GM04503 (cell line): ENCODE measurements at regions not wholly inside any gene's neighbourhood (a gene's known extent, or its start where the extent isn't known, plus 50 kb on each side); places are given as distances from the start of the nearest gene placed in this dataset.

Source experiments
- DNase-seq: peaks from one replicate; pipeline ENCODE4 v3.0.0-alpha.2; 2012; ENCODE audit warnings: low read depth

GRCh38 chr4:181200076-181200475 is 1043.1 kb upstream of the TENM3 start:
- no peak for DNase-seq

GRCh38 chr4:181202240-181202639 is 1041.0 kb upstream of the TENM3 start:
- no peak for DNase-seq

GRCh38 chr4:181204109-181204508 is 1039.1 kb upstream of the TENM3 start:
- DNase-seq, result no peak

- no peak for DNase-seq
Observed at GRCh38 chr4:181213551-181213950, 1029.7 kb upstream of the TENM3 start.

- no peak for DNase-seq
Observed at GRCh38 chr4:181216501-181216900, 1026.7 kb upstream of the TENM3 start.

- DNase-seq, result no peak
Observed at GRCh38 chr4:181219783-181220416, 1023.3 kb upstream of the TENM3 start.

- no peak for DNase-seq
Observed at GRCh38 chr4:181224852-181225251, 1018.4 kb upstream of the TENM3 start.

- DNase-seq, result no peak
Observed at GRCh38 chr4:181225616-181226261, 1017.5 kb upstream of the TENM3 start.

GRCh38 chr4:181234951-181235680 is 1008.1 kb upstream of the TENM3 start:
- DNase-seq, result no peak

GRCh38 chr4:181245326-181245725 is 997.9 kb upstream of the TENM3 start:
- DNase-seq, result no peak

- no peak for DNase-seq
Observed at GRCh38 chr4:181249031-181249430, 994.2 kb upstream of the TENM3 start.

GRCh38 chr4:181254771-181255170 is 988.4 kb upstream of the TENM3 start:
- DNase-seq, result no peak

- DNase-seq, result no peak
Observed at GRCh38 chr4:181258569-181258968, 984.6 kb upstream of the TENM3 start.

GRCh38 chr4:181259081-181259709 is 984.0 kb upstream of the TENM3 start:
- no peak for DNase-seq

GRCh38 chr4:181261279-181261678 is 981.9 kb upstream of the TENM3 start:
- no peak for DNase-seq

GRCh38 chr4:181264893-181265292 is 978.3 kb upstream of the TENM3 start:
- no peak for DNase-seq

- no peak for DNase-seq
Observed at GRCh38 chr4:181265370-181265769, 977.8 kb upstream of the TENM3 start.

GRCh38 chr4:181271116-181271640 is 972.0 kb upstream of the TENM3 start:
- DNase-seq, result no peak

GRCh38 chr4:181272422-181272821 is 970.8 kb upstream of the TENM3 start:
- no peak for DNase-seq

- no peak for DNase-seq
Observed at GRCh38 chr4:181278941-181279340, 964.3 kb upstream of the TENM3 start.

GRCh38 chr4:181281451-181281850 is 961.8 kb upstream of the TENM3 start:
- DNase-seq, result no peak

GRCh38 chr4:181289198-181289597 is 954.0 kb upstream of the TENM3 start:
- no peak for DNase-seq

- no peak for DNase-seq
Observed at GRCh38 chr4:181291615-181292014, 951.6 kb upstream of the TENM3 start.
